Smooth muscle cell (in vitro differentiated cells): ENCODE measurements at regions not wholly inside any gene's neighbourhood (a gene's known extent, or its start where the extent isn't known, plus 50 kb on each side); places are given as distances from the start of the nearest gene placed in this dataset.
A peak's percentile ranks its signal among the peaks of the same experiment; 100 is the strongest.

Source experiments
- DNase-seq: peaks from one replicate; lab custom pipeline; 2025; ENCODE audit not compliant: unreplicated experiment; lab: John Stamatoyannopoulos, UW
- H2AFZ ChIP-seq: fragments of 200-600 bp; sonication (generic); 2 replicates; pipeline ENCODE4 v1.6.0; 2016; ENCODE audit warnings: antibody characterized with exemption, low read depth, mild to moderate bottlenecking
- H3F3A ChIP-seq: fragments of 200-600 bp; sonication (generic); 2 replicates; pipeline ENCODE4 v1.6.0; 2017; ENCODE audit warnings: antibody characterized with exemption, low read depth
- H3K27ac ChIP-seq: fragments of 200-600 bp; sonication (generic); 2 replicates; pipeline ENCODE4 v1.5.1; 2016; ENCODE audit warnings: low read depth, mild to moderate bottlenecking
- H3K27me3 ChIP-seq: fragments of 200-600 bp; sonication (generic); 2 replicates; pipeline ENCODE4 v1.6.1; 2016; ENCODE audit warnings: low read depth, mild to moderate bottlenecking
- H3K36me3 ChIP-seq: fragments of 200-600 bp; sonication (generic); 2 replicates; pipeline ENCODE4 v1.5.1; 2016; ENCODE audit warnings: low read depth
- H3K4me1 ChIP-seq: fragments of 200-600 bp; sonication (generic); 2 replicates; pipeline ENCODE4 v1.5.1; 2016; ENCODE audit warnings: low read depth
- H3K4me2 ChIP-seq: fragments of 200-600 bp; sonication (generic); 2 replicates; pipeline ENCODE4 v1.6.0; 2016; ENCODE audit warnings: mild to moderate bottlenecking
- H3K4me3 ChIP-seq: fragments of 200-600 bp; sonication (generic); 2 replicates; pipeline ENCODE4 v1.5.1; 2016; ENCODE audit warnings: mild to moderate bottlenecking
- H3K79me2 ChIP-seq: fragments of 200-600 bp; sonication (generic); 2 replicates; pipeline ENCODE4 v1.6.0; 2016; ENCODE audit warnings: low read depth, mild to moderate bottlenecking
- H3K9ac ChIP-seq: fragments of 200-600 bp; sonication (generic); 2 replicates; pipeline ENCODE4 v1.6.0; 2016; ENCODE audit warnings: low read depth
- H3K9me3 ChIP-seq: fragments of 200-600 bp; sonication (generic); replicated peaks from 2 replicates; pipeline ENCODE4 v1.5.1; 2016; ENCODE audit warnings: low read depth
- H4K20me1 ChIP-seq: fragments of 200-600 bp; sonication (generic); 2 replicates; pipeline ENCODE4 v1.6.0; 2016; ENCODE audit warnings: low read depth
- CTCF ChIP-seq: fragments of 200-600 bp; sonication (generic); IDR thresholded peaks from 2 replicates; pipeline ENCODE4 v1.5.1; 2017; ENCODE audit warnings: borderline replicate concordance, mild to moderate bottlenecking, antibody characterized with exemption; ENCODE audit not compliant: insufficient read depth, poor library complexity, severe bottlenecking
- WGBS: methylation state at CpG from one replicate; pipeline ENCODE4 v1.1.7; 2016; ENCODE audit warnings: low lambda C conversion rate; 5-methylcytosine and 5-hydroxymethylcytosine counted together

- no peaks in the 10 kb centered on the region for H3K9me3 ChIP-seq
- no peak overlapping the region for H3K4me2 ChIP-seq
- no peaks in the 10 kb centered on the region for H3K36me3 ChIP-seq
- no peaks in the 10 kb centered on the region for H4K20me1 ChIP-seq
- no peak for DNase-seq
- H3F3A ChIP-seq = no peaks in the 10 kb centered on the region
- no peak for TF ChIP-seq CTCF
- no peaks in the 10 kb centered on the region for H3K27me3 ChIP-seq
- H3K4me3 ChIP-seq = no peak overlapping the region
- H3K27ac ChIP-seq = no peak overlapping the region
- H2AFZ ChIP-seq = no peak overlapping the region
- no peaks in the 10 kb centered on the region for H3K79me2 ChIP-seq
- no peak overlapping the region for H3K9ac ChIP-seq
- no peaks in the 10 kb centered on the region for H3K4me1 ChIP-seq
- 98% methylated on average over 5 of the region's 5 CpGs for WGBS
Observed at GRCh38 chr2:164142755-164143154, 406.9 kb upstream of the FIGN start.

- WGBS = 45% methylated on average over 1 of the region's 1 CpG
- H3K4me2 ChIP-seq = peak overlapping the region; percentile 40
- H3K4me1 ChIP-seq = no peaks in the 10 kb centered on the region
- no peaks in the 10 kb centered on the region for H3K9me3 ChIP-seq
- H3F3A ChIP-seq = no peaks in the 10 kb centered on the region
- H4K20me1 ChIP-seq = no peaks in the 10 kb centered on the region
- H3K36me3 ChIP-seq = no peaks in the 10 kb centered on the region
- no peak overlapping the region for H3K27ac ChIP-seq
- no peaks in the 10 kb centered on the region for H3K27me3 ChIP-seq
- no peak overlapping the region for H3K9ac ChIP-seq
- TF ChIP-seq CTCF = no peak
- DNase-seq = no peak
- H3K79me2 ChIP-seq = no peaks in the 10 kb centered on the region
- peak overlapping the region; percentile 35 for H2AFZ ChIP-seq
- no peak overlapping the region for H3K4me3 ChIP-seq
Observed at GRCh38 chr2:164141271-164141670, 405.5 kb upstream of the FIGN start.

- no peak for DNase-seq
- Histone ChIP-seq H3K4me3 (no peak overlapping the region), H3K27me3 (no peaks in the 10 kb centered on the region), H3K9ac (no peak overlapping the region), H2AFZ (no peak overlapping the region), H3K4me1 (no peaks in the 10 kb centered on the region), H3K27ac (no peak overlapping the region), H4K20me1 (no peaks in the 10 kb centered on the region), H3F3A (no peaks in the 10 kb centered on the region), H3K36me3 (no peaks in the 10 kb centered on the region), H3K9me3 (no peaks in the 10 kb centered on the region), H3K4me2 (no peak overlapping the region), H3K79me2 (no peaks in the 10 kb centered on the region)
- 85% methylated on average over 4 of the region's 4 CpGs for WGBS
- TF ChIP-seq CTCF = no peak
Observed at GRCh38 chr2:164138750-164139149, 402.9 kb upstream of the FIGN start.

- no peaks in the 10 kb centered on the region for H3K79me2 ChIP-seq
- H3K9me3 ChIP-seq = no peaks in the 10 kb centered on the region
- H3K4me3 ChIP-seq = no peak overlapping the region
- H3K4me2 ChIP-seq = no peak overlapping the region
- 89% methylated on average over 4 of the region's 4 CpGs for WGBS
- no peak overlapping the region for H3K27ac ChIP-seq
- no peaks in the 10 kb centered on the region for H4K20me1 ChIP-seq
- H3K36me3 ChIP-seq = no peaks in the 10 kb centered on the region
- no peaks in the 10 kb centered on the region for H3K27me3 ChIP-seq
- no peaks in the 10 kb centered on the region for H3F3A ChIP-seq
- H2AFZ ChIP-seq = no peak overlapping the region
- H3K4me1 ChIP-seq = no peaks in the 10 kb centered on the region
- TF ChIP-seq CTCF = no peak
- no peak for DNase-seq
- no peak overlapping the region for H3K9ac ChIP-seq
Observed at GRCh38 chr2:164134336-164134735, 398.5 kb upstream of the FIGN start.
